Fibroblast of lung (primary cell): ENCODE measurements at regions not wholly inside any gene's neighbourhood (a gene's known extent, or its start where the extent isn't known, plus 50 kb on each side); places are given as distances from the start of the nearest gene placed in this dataset.
A peak's percentile ranks its signal among the peaks of the same experiment; 100 is the strongest.

ENCODE experiments used
- DNase-seq, 2 donors: peaks; one replicate each; pipeline versions ENCODE4 v3.0.0 to v3.0.0-alpha.2; 2010; ENCODE audit warnings: low read depth in 2 of 2
- H2AFZ ChIP-seq: 2 replicates; pipeline ENCODE4 v1.5.1; 2012; ENCODE audit warnings: low read length, control low read depth, inconsistent platforms
- H3K27ac ChIP-seq: 2 replicates; pipeline ENCODE4 v1.5.1; 2011; ENCODE audit warnings: low read length, control low read depth; ENCODE audit not compliant: insufficient read depth
- H3K27me3 ChIP-seq: 2 replicates; pipeline ENCODE4 v1.5.1; 2011; ENCODE audit warnings: mild to moderate bottlenecking, low read length; ENCODE audit not compliant: control insufficient read depth, insufficient read depth
- H3K36me3 ChIP-seq: 2 replicates; pipeline ENCODE4 v1.5.1; 2011; ENCODE audit warnings: low read length; ENCODE audit not compliant: control insufficient read depth, insufficient read depth
- H3K4me1 ChIP-seq: 2 replicates; pipeline ENCODE4 v1.5.1; 2011; ENCODE audit warnings: low read length; ENCODE audit not compliant: control insufficient read depth, insufficient read depth; ENCODE audit errors: extremely low read depth
- H3K4me2 ChIP-seq: 2 replicates; pipeline ENCODE4 v1.5.1; 2011; ENCODE audit warnings: low read length, control low read depth; ENCODE audit not compliant: insufficient read depth; ENCODE audit errors: extremely low read depth
- H3K4me3 ChIP-seq, 4 experiments: fragments of 200-600 bp in 1 of 4; sonication (generic) in 1 of 4; replicated peaks in 1 of 4; 2 replicates each; pipeline ENCODE4 v1.5.1; 2011 to 2016; ENCODE audit warnings: low read length in 4 of 4, low read depth in 3 of 4, mild to moderate bottlenecking in 3 of 4, control low read depth in 2 of 4, inconsistent platforms in 1 of 4, mixed read lengths in 1 of 4; ENCODE audit not compliant: insufficient read depth in 1 of 4; ENCODE audit errors: control extremely low read depth in 1 of 4
- H3K79me2 ChIP-seq: 2 replicates; pipeline ENCODE4 v1.5.1; 2012; ENCODE audit warnings: mild to moderate bottlenecking, low read length, inconsistent platforms; ENCODE audit not compliant: control insufficient read depth, insufficient read depth
- H3K9ac ChIP-seq: 2 replicates; pipeline ENCODE4 v1.5.1; 2011; ENCODE audit warnings: mild to moderate bottlenecking, low read length, control low read depth; ENCODE audit not compliant: insufficient read depth
- H3K9me3 ChIP-seq: 2 replicates; pipeline ENCODE4 v1.5.1; 2012; ENCODE audit warnings: low read depth, low read length; ENCODE audit not compliant: control insufficient read depth, insufficient read depth
- H4K20me1 ChIP-seq: 2 replicates; pipeline ENCODE4 v1.5.1; 2011; ENCODE audit warnings: low read length; ENCODE audit not compliant: control insufficient read depth, insufficient read depth; ENCODE audit errors: extremely low read depth
- CTCF ChIP-seq, 2 donors: IDR thresholded peaks in 1 of 2; conservative IDR thresholded peaks in 1 of 2; 1 replicate in 1 of 2; 2 replicates in 1 of 2; pipeline ENCODE4 v1.5.1; 2011 to 2012; ENCODE audit warnings: low read length in 2 of 2, control low read depth in 1 of 2, inconsistent platforms in 1 of 2, low read depth in 1 of 2, mild to moderate bottlenecking in 1 of 2
- EZH2 ChIP-seq: IDR thresholded peaks from 2 replicates; pipeline ENCODE4 v1.5.1; 2012; ENCODE audit warnings: low read length, control low read depth, mild to moderate bottlenecking; ENCODE audit errors: missing control alignments

GRCh38 chr6:54619102-54619501 is 227.5 kb upstream of the FAM83B start:
- DNase-seq = no peak
- no peak overlapping the region for H3K4me3 ChIP-seq
- no peaks in the 10 kb centered on the region for H3K79me2 ChIP-seq
- no peak overlapping the region for H3K9ac ChIP-seq
- TF ChIP-seq EZH2 = no peak
- TF ChIP-seq CTCF (conservative IDR thresholded peaks at IDR 0.05 in 1 of 2, IDR thresholded peaks at IDR 0.05 in 1 of 2; ENCODE audit: low read depth in 1 of 2, low read length in 2 of 2) = no peak
- H3K9me3 ChIP-seq = no peaks in the 10 kb centered on the region
- H2AFZ ChIP-seq = no peak overlapping the region
- no peaks in the 10 kb centered on the region for H4K20me1 ChIP-seq
- H3K4me1 ChIP-seq = no peaks in the 10 kb centered on the region
- H3K27me3 ChIP-seq = no peaks in the 10 kb centered on the region
- H3K36me3 ChIP-seq = no peaks in the 10 kb centered on the region
- no peak overlapping the region for H3K4me2 ChIP-seq
- H3K27ac ChIP-seq = no peak overlapping the region

- no peaks in the 10 kb centered on the region for H3K4me1 ChIP-seq
- H3K27me3 ChIP-seq = no peaks in the 10 kb centered on the region
- H3K9me3 ChIP-seq = no peaks in the 10 kb centered on the region
- no peak overlapping the region for H3K9ac ChIP-seq
- DNase-seq = no peak
- no peak for TF ChIP-seq CTCF (conservative IDR thresholded peaks at IDR 0.05 in 1 of 2, IDR thresholded peaks at IDR 0.05 in 1 of 2; ENCODE audit: low read depth in 1 of 2, low read length in 2 of 2)
- no peak for TF ChIP-seq EZH2
- H2AFZ ChIP-seq = no peak overlapping the region
- H3K4me3 ChIP-seq = no peak overlapping the region
- H3K4me2 ChIP-seq = no peak overlapping the region
- H3K79me2 ChIP-seq = no peaks in the 10 kb centered on the region
- H3K27ac ChIP-seq = no peak overlapping the region
- no peaks in the 10 kb centered on the region for H4K20me1 ChIP-seq
- no peaks in the 10 kb centered on the region for H3K36me3 ChIP-seq
Measured at GRCh38 chr6:54621285-54621684, 225.3 kb upstream of the FAM83B start.

GRCh38 chr6:54624216-54624615 is 222.4 kb upstream of the FAM83B start:
- no peak overlapping the region for H3K27ac ChIP-seq
- H3K4me2 ChIP-seq = no peak overlapping the region
- no peaks in the 10 kb centered on the region for H3K4me1 ChIP-seq
- TF ChIP-seq EZH2 = no peak
- no peak for TF ChIP-seq CTCF (conservative IDR thresholded peaks at IDR 0.05 in 1 of 2, IDR thresholded peaks at IDR 0.05 in 1 of 2; ENCODE audit: low read depth in 1 of 2, low read length in 2 of 2)
- no peak overlapping the region for H3K9ac ChIP-seq
- H4K20me1 ChIP-seq = no peaks in the 10 kb centered on the region
- H3K36me3 ChIP-seq = no peaks in the 10 kb centered on the region
- H3K9me3 ChIP-seq = no peaks in the 10 kb centered on the region
- no peak overlapping the region for H2AFZ ChIP-seq
- peak in 1 of 2 donors; percentile 76 for DNase-seq
- H3K79me2 ChIP-seq = no peaks in the 10 kb centered on the region
- no peak overlapping the region for H3K4me3 ChIP-seq
- H3K27me3 ChIP-seq = no peaks in the 10 kb centered on the region
